H9 (cell line): ENCODE measurements at regions not wholly inside any gene's neighbourhood (a gene's known extent, or its start where the extent isn't known, plus 50 kb on each side); places are given as distances from the start of the nearest gene placed in this dataset.

Experiments used
- DNase-seq: peaks from one replicate; pipeline ENCODE4 v3.0.0-alpha.2; 2017
- H2AFZ ChIP-seq: one replicate; pipeline ENCODE4 v1.6.1; 2013; ENCODE audit warnings: mild to moderate bottlenecking, low read length, control low read depth, moderate library complexity
- H2AK5ac ChIP-seq: 2 replicates; pipeline ENCODE4 v1.6.1; 2013; ENCODE audit warnings: low read length, control low read depth, mixed read lengths; ENCODE audit not compliant: insufficient read length
- H2BK120ac ChIP-seq: one replicate; pipeline ENCODE4 v1.6.1; 2013; ENCODE audit warnings: low read depth, mild to moderate bottlenecking, low read length, control low read depth, inconsistent platforms; ENCODE audit not compliant: poor library complexity, severe bottlenecking
- H2BK12ac ChIP-seq: 2 replicates; pipeline ENCODE4 v1.6.1; 2013; ENCODE audit warnings: low read length, control low read depth, mixed read lengths, low read depth; ENCODE audit not compliant: insufficient read length
- H2BK15ac ChIP-seq: 2 replicates; pipeline ENCODE4 v1.6.1; 2013; ENCODE audit warnings: low read depth, low read length, control low read depth
- H2BK20ac ChIP-seq: one replicate; pipeline ENCODE4 v1.6.1; 2013; ENCODE audit warnings: low read depth, mild to moderate bottlenecking, low read length, control low read depth, inconsistent platforms; ENCODE audit not compliant: poor library complexity, severe bottlenecking
- H2BK5ac ChIP-seq: 2 replicates; pipeline ENCODE4 v1.6.1; 2013; ENCODE audit warnings: low read length, control low read depth, mixed read lengths; ENCODE audit not compliant: insufficient read length
- H3K14ac ChIP-seq: 2 replicates; pipeline ENCODE4 v1.6.1; 2013; ENCODE audit warnings: low read length, control low read depth; ENCODE audit not compliant: insufficient read depth
- H3K18ac ChIP-seq: 2 replicates; pipeline ENCODE4 v1.6.1; 2013; ENCODE audit warnings: low read depth, mild to moderate bottlenecking, mixed read lengths, low read length, control low read depth; ENCODE audit not compliant: insufficient read length
- H3K23ac ChIP-seq: 2 replicates; pipeline ENCODE4 v1.6.1; 2013; ENCODE audit warnings: low read length, control low read depth, mixed read lengths, low read depth; ENCODE audit not compliant: insufficient read length
- H3K23me2 ChIP-seq: 2 replicates; pipeline ENCODE4 v1.6.1; 2013; ENCODE audit warnings: low read depth, mild to moderate bottlenecking, mixed read lengths, low read length, control low read depth; ENCODE audit not compliant: insufficient read length, poor library complexity, severe bottlenecking
- H3K27ac ChIP-seq: 2 replicates; pipeline ENCODE4 v1.5.1; 2013; ENCODE audit warnings: low read length, control low read depth, mixed read lengths, low read depth; ENCODE audit not compliant: insufficient read length
- H3K27me3 ChIP-seq: 2 replicates; pipeline ENCODE4 v1.6.1; 2013; ENCODE audit warnings: low read length, control low read depth, inconsistent platforms; ENCODE audit not compliant: insufficient read depth
- H3K4ac ChIP-seq: 2 replicates; pipeline ENCODE4 v1.6.1; 2013; ENCODE audit warnings: low read depth, mild to moderate bottlenecking, control low read depth, inconsistent platforms, low read length, moderate library complexity
- H3K4me1 ChIP-seq: 2 replicates; pipeline ENCODE4 v1.6.1; 2013; ENCODE audit warnings: low read length, control low read depth, inconsistent platforms; ENCODE audit not compliant: insufficient read depth
- H3K4me2 ChIP-seq: 2 replicates; pipeline ENCODE4 v1.6.1; 2013; ENCODE audit warnings: low read length, control low read depth, mixed read lengths; ENCODE audit not compliant: insufficient read length, insufficient read depth
- H3K56ac ChIP-seq: 2 replicates; pipeline ENCODE4 v1.6.1; 2013; ENCODE audit warnings: low read depth, mild to moderate bottlenecking, mixed read lengths, low read length, control low read depth; ENCODE audit not compliant: insufficient read length
- H3K79me1 ChIP-seq: 2 replicates; pipeline ENCODE4 v1.6.1; 2013; ENCODE audit warnings: low read depth, mild to moderate bottlenecking, moderate library complexity, low read length, control low read depth, inconsistent platforms; ENCODE audit not compliant: insufficient read depth, poor library complexity, severe bottlenecking
- H3K79me2 ChIP-seq: 2 replicates; pipeline ENCODE4 v1.6.1; 2013; ENCODE audit warnings: low read length, control low read depth, inconsistent platforms; ENCODE audit not compliant: insufficient read depth
- H3K9ac ChIP-seq: 2 replicates; pipeline ENCODE4 v1.6.1; 2013; ENCODE audit warnings: low read length, control low read depth, mixed read lengths; ENCODE audit not compliant: insufficient read length; ENCODE audit errors: extremely low read depth
- H3K9me3 ChIP-seq: one replicate; pipeline ENCODE4 v1.6.1; 2013; ENCODE audit warnings: low read depth, low read length, inconsistent platforms; ENCODE audit not compliant: control insufficient read depth
- H3T11ph ChIP-seq: one replicate; pipeline ENCODE4 v1.6.1; 2013; ENCODE audit warnings: mild to moderate bottlenecking, low read length, control low read depth, inconsistent platforms
- H4K20me1 ChIP-seq: one replicate; pipeline ENCODE4 v1.6.1; 2013; ENCODE audit not compliant: control insufficient read depth, insufficient read length, insufficient read depth
- H4K5ac ChIP-seq: 2 replicates; pipeline ENCODE4 v1.6.1; 2013; ENCODE audit warnings: low read depth, mild to moderate bottlenecking, mixed read lengths, low read length, control low read depth; ENCODE audit not compliant: insufficient read length
- H4K8ac ChIP-seq: replicated peaks from 2 replicates; pipeline ENCODE4 v1.6.1; 2013; ENCODE audit warnings: low read length, control low read depth, mixed read lengths, low read depth; ENCODE audit not compliant: insufficient read length
- H4K91ac ChIP-seq: 2 replicates; pipeline ENCODE4 v1.6.1; 2013; ENCODE audit warnings: low read depth, mild to moderate bottlenecking, moderate library complexity, mixed read lengths, low read length, control low read depth; ENCODE audit not compliant: insufficient read length
- H3K27ac Mint-ChIP-seq, 3 experiments: 2 replicates in 2 of 3; 3 replicates in 1 of 3; pipeline ENCODE4 v1.8.0; 2020 to 2021; ENCODE audit warnings: mixed read lengths in 3 of 3, mild to moderate bottlenecking in 1 of 3, moderate library complexity in 1 of 3
- H3K27me3 Mint-ChIP-seq: 2 replicates; pipeline ENCODE4 v1.8.0; 2021; ENCODE audit warnings: low read depth, mild to moderate bottlenecking, moderate library complexity, mixed read lengths
- H3K36me3 Mint-ChIP-seq, 3 experiments: 2 replicates in 2 of 3; 3 replicates in 1 of 3; pipeline ENCODE4 v1.8.0; 2020 to 2021; ENCODE audit warnings: low read depth in 3 of 3, mixed read lengths in 3 of 3; ENCODE audit not compliant: insufficient read depth in 1 of 3
- H3K4me1 Mint-ChIP-seq, 2 experiments: 2 replicates each; pipeline ENCODE4 v1.8.0; 2020; ENCODE audit warnings: mixed read lengths in 2 of 2
- H3K4me3 Mint-ChIP-seq, 2 experiments: 2 replicates in 1 of 2; 3 replicates in 1 of 2; pipeline ENCODE4 v1.8.0; 2020 to 2021; ENCODE audit warnings: mild to moderate bottlenecking in 2 of 2, mixed read lengths in 2 of 2, moderate library complexity in 1 of 2
- H3K9me3 Mint-ChIP-seq, 2 experiments: 2 replicates in 1 of 2; 3 replicates in 1 of 2; pipeline ENCODE4 v1.8.0; 2020; ENCODE audit warnings: mild to moderate bottlenecking in 2 of 2, mixed read lengths in 2 of 2, moderate library complexity in 1 of 2
- CTCF ChIP-seq: fragments of 200-600 bp; sonication (generic); conservative IDR thresholded peaks from 3 replicates; pipeline ENCODE4 v1.8.0; 2021; ENCODE audit warnings: antibody characterized with exemption, mild to moderate bottlenecking
- WGBS: extraction: QIAGEN DNeasy Blood & Tissue Kit; methylation state at CpG from one replicate; pipeline ENCODE4 v1.1.7; 2013; ENCODE audit warnings: missing lambda C conversion rate, low lambda C conversion rate, mixed read lengths; ENCODE audit not compliant: insufficient read length; ENCODE audit errors: extremely low coverage; 5-methylcytosine and 5-hydroxymethylcytosine counted together

- no peak overlapping the region for H4K91ac ChIP-seq
- H4K5ac ChIP-seq: no peak overlapping the region
- H2BK15ac ChIP-seq: no peak overlapping the region
- no peak overlapping the region for H2AK5ac ChIP-seq
- no peak overlapping the region for H3K23ac ChIP-seq
- no peaks in the 10 kb centered on the region for H4K20me1 ChIP-seq
- no peaks in the 10 kb centered on the region for H3K9me3 ChIP-seq
- H3K18ac ChIP-seq: no peak overlapping the region
- no peak overlapping the region for H3K4me2 ChIP-seq
- H2BK12ac ChIP-seq: no peak overlapping the region
- peaks cover 7 to 15% (median 11%) of the 10 kb centered on the region in 3 experiments for H3K36me3 Mint-ChIP-seq
- H3K9me3 Mint-ChIP-seq: peaks cover 11 to 17% of the 10 kb centered on the region in 2 experiments
- no peaks in the 10 kb centered on the region for H3K23me2 ChIP-seq
- H3K27ac Mint-ChIP-seq: no peak overlapping the region
- H3K27ac ChIP-seq: no peak overlapping the region
- H3K79me2 ChIP-seq: no peaks in the 10 kb centered on the region
- H3K27me3 ChIP-seq: no peaks in the 10 kb centered on the region
- no peak overlapping the region for H2BK20ac ChIP-seq
- no peak overlapping the region for H2AFZ ChIP-seq
- no peak overlapping the region for H3K56ac ChIP-seq
- no CpG with 5 or more reads among the region's 4 CpGs for WGBS
- no peak overlapping the region for H2BK5ac ChIP-seq
- peaks cover 7% of the 10 kb centered on the region; the same call in 1 of the 2 replicates for H3K4me1 ChIP-seq
- H3K14ac ChIP-seq: no peak overlapping the region; the same call in 1 of the 2 replicates
- H3K4me3 Mint-ChIP-seq: no peak overlapping the region
- no peak overlapping the region for H3K4ac ChIP-seq
- H3K4me1 Mint-ChIP-seq: peaks cover 29 to 33% of the 10 kb centered on the region in 2 experiments
- H3K27me3 Mint-ChIP-seq: peaks cover 65% of the 10 kb centered on the region
- no peaks in the 10 kb centered on the region for H3K79me1 ChIP-seq
- TF ChIP-seq CTCF: no peak
- H3T11ph ChIP-seq: no peak overlapping the region
- H2BK120ac ChIP-seq: no peak overlapping the region
- H4K8ac ChIP-seq: no peak overlapping the region
- no peak for DNase-seq
- no peak overlapping the region for H3K9ac ChIP-seq
These were observed 209.8 kb downstream of the ENC1 start for GRCh38 chr5:74430631-74431289.
